HG03135 (cell line): ENCODE measurements at regions not wholly inside any gene's neighbourhood (a gene's known extent, or its start where the extent isn't known, plus 50 kb on each side); places are given as distances from the start of the nearest gene placed in this dataset.
"Not testable (repeated sequence)": the region's sequence is repeated elsewhere in the genome, so short reads cannot be mapped to it uniquely, and the experiment has no call there.

Experiments used
- ATAC-seq: cut with Tn5 transposase; IDR thresholded peaks from one replicate; pipeline ENCODE4 v1.9.1; 2021; ENCODE audit warnings: mild to moderate bottlenecking, moderate library complexity; ENCODE audit not compliant: unreplicated experiment

DNA sequence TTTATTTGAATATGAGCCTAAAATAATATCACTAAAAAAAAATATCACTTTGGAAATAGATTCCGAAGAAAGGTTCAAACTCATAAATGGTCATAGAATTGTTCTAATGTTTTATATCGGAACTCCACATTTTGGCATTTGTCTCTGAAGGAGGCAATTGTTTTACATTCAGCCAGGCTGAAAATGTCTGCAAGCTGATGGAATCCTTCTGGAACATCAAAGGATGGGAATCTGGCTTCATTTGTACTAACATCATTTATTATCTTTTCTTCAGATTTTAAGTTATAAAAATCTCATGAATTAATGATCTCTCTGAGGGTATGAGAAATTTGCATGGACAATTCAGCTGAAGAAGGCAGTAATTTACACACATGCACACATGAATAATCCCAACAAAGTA lies 251.4 kb upstream of the RGMA start:
- no peak for ATAC-seq

DNA sequence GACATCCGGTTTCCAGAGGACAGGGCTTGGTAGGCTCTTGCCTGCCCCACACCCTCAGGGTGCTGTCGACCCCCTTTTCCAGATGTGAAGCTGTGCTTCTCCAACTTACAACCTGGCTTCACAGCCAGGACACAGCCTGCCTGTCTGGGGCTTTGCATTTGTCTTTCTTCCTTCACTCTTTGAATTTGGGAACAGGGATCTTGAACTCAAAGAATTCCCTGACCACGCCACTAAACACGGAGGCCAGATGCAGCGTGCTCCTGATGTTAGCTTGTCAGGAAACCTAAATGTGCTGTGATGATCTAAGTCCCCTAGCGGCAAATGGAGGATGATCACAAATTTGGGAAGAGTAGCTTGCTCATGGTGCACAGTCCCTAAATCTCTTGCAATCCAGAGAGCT lies 244.8 kb upstream of the RGMA start:
- no peak for ATAC-seq

GRCh38 chr15:93333126-93333525 lies 244.1 kb upstream of the RGMA start:
- ATAC-seq: not testable (repeated sequence)

GRCh38 chr15:93332168-93332553 lies 243.2 kb upstream of the RGMA start:
- ATAC-seq: no peak

DNA sequence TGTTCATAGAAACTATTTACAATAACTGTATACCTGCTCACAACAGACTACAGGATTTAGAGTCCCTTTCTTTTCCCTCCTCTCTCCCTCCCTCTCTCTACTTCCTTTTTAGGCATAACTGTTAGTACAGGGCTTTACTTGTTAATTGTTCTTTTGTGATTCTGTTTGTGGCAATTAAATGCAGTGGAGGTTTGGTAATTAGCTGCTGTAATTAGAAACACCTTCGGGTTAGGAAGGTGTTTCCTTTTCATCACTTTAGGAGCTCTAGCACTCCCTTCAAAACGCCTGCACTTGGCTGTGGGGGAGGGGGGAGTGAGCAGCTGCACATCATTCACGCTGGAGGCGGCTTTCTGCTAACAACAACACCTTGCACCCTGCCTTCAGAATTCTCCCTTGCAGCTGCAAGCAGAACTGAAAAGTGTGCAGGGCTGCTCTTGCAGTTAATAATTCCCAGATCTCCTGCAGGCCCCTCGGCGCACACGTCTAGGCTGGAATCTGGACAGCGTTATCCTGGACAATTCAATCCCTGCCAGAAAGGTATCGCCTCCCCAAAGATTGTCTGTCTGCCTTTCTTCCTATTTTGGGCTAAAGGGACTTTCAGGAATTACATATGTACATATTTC lies 242.6 kb upstream of the RGMA start:
- ATAC-seq: no peak

- ATAC-seq: no peak
Measured at GRCh38 chr15:93330912-93331544, 242.0 kb upstream of the RGMA start.

DNA sequence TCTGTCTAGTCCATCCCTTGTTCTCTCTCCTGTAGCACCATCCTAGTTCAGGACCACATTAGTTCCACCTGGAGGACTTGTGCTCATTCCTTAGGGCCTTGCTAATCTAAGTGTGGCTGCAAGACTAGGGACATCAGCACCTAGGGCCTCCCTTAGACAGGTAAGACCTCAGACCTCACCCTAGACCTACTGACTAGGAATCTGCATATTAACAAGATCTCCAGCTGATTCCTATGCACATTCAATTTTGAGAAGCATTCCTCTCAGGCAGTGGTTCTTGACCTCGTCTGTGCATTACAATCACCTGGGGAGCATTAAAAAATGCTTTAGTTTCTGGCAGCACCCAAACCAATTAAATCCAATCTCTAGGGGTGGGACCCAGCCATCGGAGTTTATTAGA lies 238.4 kb upstream of the RGMA start:
- ATAC-seq: no peak

GRCh38 chr15:93324186-93324975 lies 235.4 kb upstream of the RGMA start:
- ATAC-seq: no peak

- no peak for ATAC-seq
Measured at GRCh38 chr15:93321881-93322282, 232.9 kb upstream of the RGMA start.

GRCh38 chr15:93319121-93319814 lies 230.3 kb upstream of the RGMA start:
- ATAC-seq: no peak

DNA sequence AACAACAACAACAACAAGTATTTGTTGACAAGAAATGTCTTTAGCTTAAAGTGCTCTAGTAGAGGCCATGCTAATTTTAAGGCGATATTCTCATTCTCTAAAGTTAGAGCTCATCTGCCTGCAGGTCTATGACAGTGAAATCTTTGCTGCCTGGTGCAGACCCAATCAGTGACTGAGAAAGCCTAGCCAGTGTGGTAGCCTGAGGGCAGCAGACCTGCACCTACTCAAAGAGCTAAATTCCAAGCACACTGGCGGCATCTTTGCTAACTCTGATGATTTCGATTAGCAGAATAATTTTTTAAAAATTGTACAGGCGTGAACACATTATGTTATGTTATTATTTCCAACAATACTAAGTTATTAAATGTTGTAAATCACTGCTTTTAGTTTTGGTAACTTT lies 228.8 kb upstream of the RGMA start:
- ATAC-seq: no peak

- no peak for ATAC-seq
Measured at GRCh38 chr15:93314245-93314644, 225.2 kb upstream of the RGMA start.

GRCh38 chr15:93312891-93313486 lies 224.0 kb upstream of the RGMA start:
- ATAC-seq: no peak

- no peak for ATAC-seq
Measured at GRCh38 chr15:93311620-93312019, 222.6 kb upstream of the RGMA start.

GRCh38 chr15:93308026-93308690 lies 219.1 kb upstream of the RGMA start:
- no peak for ATAC-seq

DNA sequence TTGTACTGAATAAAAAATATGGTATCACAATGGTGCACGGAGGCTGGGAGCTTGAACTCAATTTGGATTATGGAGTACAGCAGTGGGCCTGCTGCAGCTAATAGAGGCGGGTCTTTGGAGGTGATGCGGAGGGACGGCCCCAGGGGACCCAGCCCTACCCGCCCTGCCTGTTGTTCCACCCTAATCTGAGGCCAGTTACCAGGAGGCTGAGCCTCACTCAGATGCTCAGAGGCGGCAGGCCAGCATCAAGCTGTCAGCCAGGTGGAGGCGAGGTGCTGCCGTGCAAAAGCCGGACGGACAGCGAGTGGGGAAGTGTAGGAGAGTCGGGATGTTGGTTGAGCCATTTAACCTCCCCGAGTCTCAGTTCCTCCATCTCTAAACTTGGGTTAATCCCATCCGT lies 218.5 kb upstream of the RGMA start:
- ATAC-seq: no peak

DNA sequence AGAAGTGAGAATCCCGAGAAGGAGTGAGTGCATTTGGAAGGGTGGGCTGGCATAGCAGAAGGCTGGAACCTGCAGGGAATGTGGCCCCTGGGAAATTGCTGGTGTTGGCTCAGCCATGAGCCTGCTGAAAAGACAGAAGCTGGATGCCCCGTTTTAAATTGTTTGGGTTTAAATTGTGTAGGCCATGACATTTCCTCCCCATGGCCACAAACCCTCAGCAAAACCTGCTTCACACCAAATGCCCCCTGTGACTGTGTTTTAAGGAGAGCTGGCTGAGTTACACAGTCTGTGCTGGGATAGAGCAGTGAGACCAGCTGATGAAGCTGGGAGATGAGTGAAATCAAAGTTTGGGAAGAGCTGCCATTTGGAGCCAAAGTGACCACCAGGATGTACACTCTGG lies 216.3 kb upstream of the RGMA start:
- no peak for ATAC-seq

- ATAC-seq: no peak
Measured at GRCh38 chr15:93302080-93302765, 213.2 kb upstream of the RGMA start.

- no peak for ATAC-seq
Measured at GRCh38 chr15:93300796-93301195, 211.8 kb upstream of the RGMA start.

- ATAC-seq: no peak
Measured at GRCh38 chr15:93299675-93300074, 210.7 kb upstream of the RGMA start.
